Breast epithelium (tissue), 4 donors: ENCODE measurements at regions not wholly inside any gene's neighbourhood (a gene's known extent, or its start where the extent isn't known, plus 50 kb on each side); places are given as distances from the start of the nearest gene placed in this dataset.

ENCODE experiments used
- DNase-seq, 2 donors: peaks; one replicate each; pipeline ENCODE4 v3.0.0-alpha.2; 2019; ENCODE audit warnings: low spot score in 2 of 2
- H3K27ac ChIP-seq, 2 donors: fragments of 200-600 bp; sonication (generic) in 1 of 2; one replicate each; pipeline ENCODE4 v1.5.1; 2016 to 2019; ENCODE audit warnings: mild to moderate bottlenecking in 1 of 2
- H3K27me3 ChIP-seq, 2 donors: fragments of 200-600 bp; sonication (generic) in 1 of 2; one replicate each; pipeline versions ENCODE4 v1.5.1 to v1.6.0; 2017 to 2019; ENCODE audit warnings: control low read depth in 1 of 2, mild to moderate bottlenecking in 1 of 2
- H3K36me3 ChIP-seq: fragments of 200-600 bp; one replicate; pipeline ENCODE4 v1.5.1; 2019
- H3K4me1 ChIP-seq, 2 donors: fragments of 200-600 bp; sonication (generic); one replicate each; pipeline ENCODE4 v1.5.1; 2016 to 2019; ENCODE audit warnings: control low read depth in 1 of 2
- H3K4me3 ChIP-seq, 3 donors: fragments of 200-600 bp; sonication (generic); 1 replicate in 2 of 3; 2 replicates in 1 of 3; pipeline ENCODE4 v1.5.1; 2016 to 2019; ENCODE audit warnings: mild to moderate bottlenecking in 3 of 3, moderate library complexity in 2 of 3
- H3K9me3 ChIP-seq, 2 donors: fragments of 200-600 bp; sonication (generic) in 1 of 2; one replicate each; pipeline ENCODE4 v1.5.1; 2016 to 2019; ENCODE audit warnings: control low read depth in 1 of 2
- CTCF ChIP-seq, 3 donors: fragments of 450-650 bp; IDR thresholded peaks; one replicate each; pipeline ENCODE4 v1.5.1; 2016 to 2017; ENCODE audit warnings: antibody characterized with exemption in 3 of 3, mild to moderate bottlenecking in 3 of 3, moderate library complexity in 3 of 3
- POLR2A ChIP-seq: fragments of 450-650 bp; IDR thresholded peaks from one replicate; pipeline ENCODE4 v1.6.1; 2016; ENCODE audit warnings: antibody characterized with exemption, mild to moderate bottlenecking, moderate library complexity
- POLR2AphosphoS5 ChIP-seq, 3 donors: sonication (generic); formaldehyde crosslinking; IDR thresholded peaks; one replicate each; pipeline ENCODE4 v1.6.1; 2017; ENCODE audit warnings: antibody characterized with exemption in 3 of 3
- intact Hi-C: fragments of 100-400 bp; cut with DNase I; formaldehyde crosslinking; loops from one replicate; pipeline ENCODE4 v1.15.1; 2023; ENCODE audit warnings: low total_unique reads

GRCh38 chr6:23415819-23416427, 710.1 kb upstream of the NRSN1 start:
- TF ChIP-seq CTCF (IDR thresholded peaks at IDR 0.05): no peak
- TF ChIP-seq POLR2A: no peak
- no peak for TF ChIP-seq POLR2AphosphoS5 (IDR thresholded peaks at IDR 0.05)
- H3K4me1 ChIP-seq: no peaks in the 10 kb centered on the region
- intact Hi-C loops: no loop called here
- H3K36me3 ChIP-seq: no peaks in the 10 kb centered on the region
- DNase-seq: no peak
- no peak overlapping the region for H3K27ac ChIP-seq
- no peaks in the 10 kb centered on the region for H3K27me3 ChIP-seq
- no peak overlapping the region for H3K4me3 ChIP-seq
- H3K9me3 ChIP-seq: no peaks in the 10 kb centered on the region

DNA sequence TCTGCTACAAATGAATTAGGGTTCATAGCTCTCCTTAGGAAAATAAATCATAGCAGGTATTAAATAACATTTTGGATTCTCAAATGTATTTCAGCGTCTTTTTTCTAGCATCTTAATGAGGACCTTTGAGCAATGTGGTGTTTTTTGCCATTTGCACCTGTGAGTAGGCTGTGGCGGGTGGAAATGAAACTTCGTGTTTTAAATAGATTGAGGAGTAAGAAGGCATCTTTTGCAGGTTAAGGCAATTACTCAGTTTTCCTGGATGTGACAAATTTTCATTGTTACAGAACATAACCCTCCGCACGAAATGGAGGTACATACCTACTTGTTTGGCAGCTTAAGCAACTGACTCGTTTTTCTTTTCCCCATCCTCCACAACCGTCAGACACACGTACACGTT, 708.9 kb upstream of the NRSN1 start:
- H3K36me3 ChIP-seq: no peaks in the 10 kb centered on the region
- TF ChIP-seq POLR2A (no peak), POLR2AphosphoS5 (IDR thresholded peaks at IDR 0.05) (no peak), CTCF (IDR thresholded peaks at IDR 0.05) (no peak)
- no peaks in the 10 kb centered on the region for H3K9me3 ChIP-seq
- H3K4me1 ChIP-seq: no peaks in the 10 kb centered on the region
- no peak overlapping the region for H3K4me3 ChIP-seq
- DNase-seq: no peak
- intact Hi-C loops: no loop called here
- H3K27me3 ChIP-seq: no peaks in the 10 kb centered on the region
- no peak overlapping the region for H3K27ac ChIP-seq

DNA sequence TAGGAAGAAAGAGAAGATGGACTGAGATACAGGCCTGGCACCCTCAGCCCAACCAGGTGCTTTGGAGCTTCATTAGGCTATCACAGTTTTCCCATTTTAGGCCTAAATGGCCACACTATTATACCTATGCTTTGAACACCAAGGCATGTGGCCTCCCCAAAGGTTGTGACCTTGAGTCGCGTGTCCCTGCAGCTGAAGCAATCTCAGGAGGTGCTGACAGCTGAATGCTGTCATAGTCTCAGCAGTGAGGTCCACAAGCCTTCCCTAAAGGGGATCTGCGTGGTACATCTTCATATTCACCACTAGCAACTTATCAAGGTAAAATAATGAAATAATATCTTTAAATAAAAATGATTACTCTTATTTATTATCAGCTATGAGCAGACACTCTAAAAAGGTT, 707.9 kb upstream of the NRSN1 start:
- intact Hi-C loops: no loop called here
- no peak for TF ChIP-seq CTCF (IDR thresholded peaks at IDR 0.05)
- no peak for TF ChIP-seq POLR2AphosphoS5 (IDR thresholded peaks at IDR 0.05)
- no peak for TF ChIP-seq POLR2A
- Histone ChIP-seq H3K9me3 (no peaks in the 10 kb centered on the region), H3K36me3 (no peaks in the 10 kb centered on the region), H3K4me3 (no peak overlapping the region), H3K27me3 (no peaks in the 10 kb centered on the region), H3K27ac (no peak overlapping the region), H3K4me1 (no peaks in the 10 kb centered on the region)
- DNase-seq: no peak

DNA sequence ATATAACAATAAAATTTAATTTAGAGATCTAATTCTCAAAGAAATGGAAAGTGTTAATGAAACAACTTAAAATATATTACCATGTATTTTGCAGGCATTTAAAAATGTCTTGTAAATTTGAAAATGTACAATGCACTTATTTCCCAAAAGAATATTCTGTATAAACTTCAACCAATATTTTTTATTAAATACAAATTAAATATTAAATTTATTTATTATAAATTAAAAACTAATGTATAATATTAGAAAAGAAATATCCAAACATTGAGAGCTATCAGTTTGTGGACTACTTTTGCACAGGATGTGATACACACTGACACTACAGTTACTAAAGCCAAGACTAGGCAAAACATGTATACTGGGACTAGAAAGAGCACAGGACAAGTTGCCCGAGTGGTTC, 707.0 kb upstream of the NRSN1 start:
- no peaks in the 10 kb centered on the region for H3K4me1 ChIP-seq
- TF ChIP-seq CTCF (IDR thresholded peaks at IDR 0.05) (no peak), POLR2AphosphoS5 (IDR thresholded peaks at IDR 0.05) (no peak), POLR2A (no peak)
- no peak overlapping the region for H3K4me3 ChIP-seq
- H3K27me3 ChIP-seq: no peaks in the 10 kb centered on the region
- no peak overlapping the region for H3K27ac ChIP-seq
- no peaks in the 10 kb centered on the region for H3K9me3 ChIP-seq
- no peaks in the 10 kb centered on the region for H3K36me3 ChIP-seq
- intact Hi-C loops: no loop called here
- no peak for DNase-seq

- DNase-seq: no peak
- Histone ChIP-seq H3K4me1 (no peaks in the 10 kb centered on the region), H3K4me3 (no peak overlapping the region), H3K36me3 (no peaks in the 10 kb centered on the region), H3K27me3 (no peaks in the 10 kb centered on the region), H3K27ac (no peak overlapping the region), H3K9me3 (no peaks in the 10 kb centered on the region)
- intact Hi-C loops: no loop called here
- no peak for TF ChIP-seq POLR2A
- no peak for TF ChIP-seq CTCF (IDR thresholded peaks at IDR 0.05)
These were observed 705.2 kb upstream of the NRSN1 start for GRCh38 chr6:23420659-23421350.
